Colonic mucosa (tissue), 4 donors: ENCODE measurements at regions not wholly inside any gene's neighbourhood (a gene's known extent, or its start where the extent isn't known, plus 50 kb on each side); places are given as distances from the start of the nearest gene placed in this dataset.

Source experiments
- DNase-seq: peaks from one replicate; pipeline ENCODE4 v3.0.0-alpha.2; 2020
- H3K27ac ChIP-seq: fragments of 200-600 bp; one replicate; pipeline ENCODE4 v1.8.0; 2021
- H3K27me3 ChIP-seq: fragments of 200-600 bp; one replicate; pipeline ENCODE4 v1.8.0; 2021
- H3K36me3 ChIP-seq: fragments of 200-600 bp; one replicate; pipeline ENCODE4 v1.8.0; 2021
- H3K4me1 ChIP-seq: fragments of 200-600 bp; one replicate; pipeline ENCODE4 v1.8.0; 2021; ENCODE audit warnings: mild to moderate bottlenecking
- H3K4me3 ChIP-seq: fragments of 200-600 bp; one replicate; pipeline ENCODE4 v1.8.0; 2021
- H3K9ac ChIP-seq, 2 donors: one replicate each; pipeline ENCODE4 v1.7.0; 2013; ENCODE audit warnings: control low read depth in 2 of 2, low read depth in 2 of 2, low read length in 2 of 2
- H3K9me3 ChIP-seq: fragments of 200-600 bp; one replicate; pipeline ENCODE4 v1.8.0; 2021
- CTCF ChIP-seq: fragments of 200-600 bp; IDR thresholded peaks from one replicate; pipeline ENCODE4 v1.8.0; 2022; ENCODE audit warnings: antibody characterized with exemption, mild to moderate bottlenecking
- intact Hi-C: fragments of 100-400 bp; cut with DNase I; formaldehyde crosslinking; loops from one replicate; pipeline ENCODE4 v1.14.1; 2022
- donor health status: healthy.
- donor health status: DM: no; HTN: no; CAD: no.
- donor health status: DM: no; HTN: no; CAD: no.

DNA sequence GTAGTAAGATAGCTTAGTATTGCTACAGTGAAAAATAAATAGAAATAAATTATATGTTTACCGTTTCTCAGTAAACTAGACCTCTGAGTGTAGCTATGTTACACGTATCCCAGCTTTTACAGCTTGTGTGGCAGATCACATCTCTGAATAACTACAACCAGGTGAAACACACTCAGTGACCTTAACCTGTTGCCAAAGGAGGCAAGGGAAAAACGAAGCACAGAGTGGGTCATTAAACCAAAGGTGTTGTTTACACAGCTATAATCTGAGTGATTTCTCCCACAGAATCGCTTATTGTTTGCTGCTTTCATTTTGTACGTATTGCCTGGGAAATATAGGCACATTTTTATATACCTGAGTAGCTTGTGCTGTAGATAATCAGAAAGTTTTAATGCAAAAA lies 688.2 kb upstream of the KIF2B start:
- TF ChIP-seq CTCF, result no peak
- Histone ChIP-seq H3K27ac (no peak overlapping the region), H3K27me3 (no peaks in the 10 kb centered on the region), H3K36me3 (no peaks in the 10 kb centered on the region), H3K4me1 (no peaks in the 10 kb centered on the region), H3K4me3 (no peak overlapping the region), H3K9ac (no peak overlapping the region), H3K9me3 (no peaks in the 10 kb centered on the region)
- intact Hi-C loops, result no loop called here
- no peak for DNase-seq

DNA sequence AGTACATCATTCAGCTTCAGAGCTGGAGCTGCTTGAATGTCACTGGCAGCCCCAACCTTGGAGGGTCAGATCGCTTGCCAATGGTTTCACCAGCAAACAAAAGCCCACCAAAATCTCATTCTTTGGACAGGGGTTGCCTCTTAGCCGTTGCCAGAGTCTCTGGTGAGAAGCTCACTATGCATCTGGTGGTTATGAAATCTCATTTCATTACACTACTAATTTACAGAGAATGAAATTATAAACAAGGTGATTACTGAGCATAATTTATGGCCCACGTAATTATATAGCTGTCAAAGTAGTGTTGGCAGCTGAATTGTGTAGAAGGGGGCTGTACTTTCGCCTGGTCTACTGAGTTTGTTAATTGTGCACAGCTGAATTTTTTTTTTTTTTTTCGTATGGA lies 688.9 kb upstream of the KIF2B start:
- no peak for TF ChIP-seq CTCF
- Histone ChIP-seq H3K36me3 (no peaks in the 10 kb centered on the region), H3K27me3 (no peaks in the 10 kb centered on the region), H3K9ac (no peak overlapping the region), H3K27ac (no peak overlapping the region), H3K4me1 (no peaks in the 10 kb centered on the region), H3K9me3 (no peaks in the 10 kb centered on the region), H3K4me3 (no peak overlapping the region)
- intact Hi-C loops, result no loop called here
- DNase-seq, result no peak

DNA sequence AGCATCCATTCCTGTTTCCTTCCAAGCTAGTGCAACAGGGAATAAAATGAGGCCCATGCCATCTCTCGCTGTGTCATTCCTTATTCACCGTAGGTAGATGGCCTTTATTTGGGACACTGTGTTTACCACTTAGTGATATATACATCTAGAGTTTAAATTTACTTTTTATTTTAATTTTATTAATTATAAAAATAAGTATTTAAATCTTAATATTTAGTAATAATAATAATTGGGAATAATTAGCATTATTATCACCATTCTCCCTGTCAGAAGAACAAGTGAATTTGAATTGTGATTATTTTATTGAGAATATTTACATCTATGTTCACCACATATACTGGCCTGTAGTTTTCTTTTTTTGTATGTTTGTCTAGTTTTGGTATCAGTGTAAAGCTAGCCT lies 692.9 kb upstream of the KIF2B start:
- Histone ChIP-seq H3K27me3 (no peaks in the 10 kb centered on the region), H3K9ac (no peak overlapping the region), H3K9me3 (no peaks in the 10 kb centered on the region), H3K36me3 (no peaks in the 10 kb centered on the region), H3K4me3 (no peak overlapping the region), H3K4me1 (no peaks in the 10 kb centered on the region), H3K27ac (no peak overlapping the region)
- TF ChIP-seq CTCF, result no peak
- DNase-seq, result no peak
- intact Hi-C loops, result no loop called here

DNA sequence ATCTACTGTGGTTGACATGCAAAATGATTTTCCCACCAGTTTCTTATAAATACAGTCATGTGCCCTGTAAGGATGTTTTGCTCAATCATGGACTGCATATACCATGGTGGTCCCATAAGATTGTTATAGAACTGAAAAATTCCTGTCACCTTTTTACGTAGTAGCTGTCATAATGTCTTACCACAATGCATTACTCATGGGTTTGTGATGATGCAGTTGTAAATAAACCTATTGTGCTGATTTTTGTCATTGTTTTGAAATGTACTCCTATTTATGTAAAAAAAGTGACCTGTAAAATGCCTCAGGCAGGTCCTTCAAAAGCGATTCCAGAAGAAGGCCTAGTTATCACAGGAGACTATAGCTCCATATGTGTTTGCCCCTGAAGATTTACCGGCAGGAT lies 695.4 kb upstream of the KIF2B start:
- H3K4me1 ChIP-seq, result no peaks in the 10 kb centered on the region
- H3K9ac ChIP-seq, result no peak overlapping the region
- no peak overlapping the region for H3K27ac ChIP-seq
- no peak overlapping the region for H3K4me3 ChIP-seq
- no peak for TF ChIP-seq CTCF
- no peak for DNase-seq
- no peaks in the 10 kb centered on the region for H3K36me3 ChIP-seq
- intact Hi-C loops, result no loop called here
- no peaks in the 10 kb centered on the region for H3K9me3 ChIP-seq
- H3K27me3 ChIP-seq, result no peaks in the 10 kb centered on the region

GRCh38 chr17:53122966-53123365 lies 699.8 kb upstream of the KIF2B start:
- H3K9ac ChIP-seq, result no peak overlapping the region
- intact Hi-C loops, result no loop called here
- no peaks in the 10 kb centered on the region for H3K4me1 ChIP-seq
- no peaks in the 10 kb centered on the region for H3K9me3 ChIP-seq
- no peak overlapping the region for H3K4me3 ChIP-seq
- no peaks in the 10 kb centered on the region for H3K27me3 ChIP-seq
- H3K36me3 ChIP-seq, result no peaks in the 10 kb centered on the region
- no peak overlapping the region for H3K27ac ChIP-seq
- DNase-seq, result no peak
- TF ChIP-seq CTCF, result no peak

GRCh38 chr17:53119773-53120172 lies 703.0 kb upstream of the KIF2B start:
- TF ChIP-seq CTCF, result no peak
- intact Hi-C loops, result no loop called here
- DNase-seq, result no peak
- no peak overlapping the region for H3K9ac ChIP-seq
- no peaks in the 10 kb centered on the region for H3K36me3 ChIP-seq
- H3K27me3 ChIP-seq, result no peaks in the 10 kb centered on the region
- H3K9me3 ChIP-seq, result no peaks in the 10 kb centered on the region
- no peaks in the 10 kb centered on the region for H3K4me1 ChIP-seq
- H3K27ac ChIP-seq, result no peak overlapping the region
- no peak overlapping the region for H3K4me3 ChIP-seq
